ENCODE measurements at regions not wholly inside any gene's neighbourhood (a gene's known extent, or its start where the extent isn't known, plus 50 kb on each side); places are given as distances from the start of the nearest gene placed in this dataset.
"Not testable (repeated sequence)": the region's sequence is repeated elsewhere in the genome, so short reads cannot be mapped to it uniquely, and the experiment has no call there.

- H3K4me2 ChIP-seq (ENCODE audit: low read length), result no peak overlapping the region
- no peaks in the 10 kb centered on the region for H4K20me1 ChIP-seq (ENCODE audit: insufficient read depth)
- H3K27me3 ChIP-seq (ENCODE audit: insufficient read depth, low read depth, low read length), result no peaks in the 10 kb centered on the region
- H3F3A ChIP-seq (ENCODE audit: insufficient read depth, low read length, poor library complexity, severe bottlenecking), result no peaks in the 10 kb centered on the region
- H3K4me3 ChIP-seq (ENCODE audit: low read length), result no peak overlapping the region
- H3K9ac ChIP-seq (ENCODE audit: low read length), result no peak overlapping the region
- TF ChIP-seq SMC3 (conservative IDR thresholded peaks at IDR 0.05; ENCODE audit: poor library complexity) (no peak), POLR2AphosphoS5 (IDR thresholded peaks at IDR 0.05) (no peak), EZH2 (IDR thresholded peaks at IDR 0.05; ENCODE audit: borderline replicate concordance, insufficient read depth, low read length, poor library complexity, severe bottlenecking) (no peak), EP300 (conservative IDR thresholded peaks at IDR 0.05; ENCODE audit: poor library complexity, severe bottlenecking) (no peak)
- no peaks in the 10 kb centered on the region for H3K9me2 ChIP-seq (ENCODE audit: insufficient read depth, low read length)
- no peaks in the 10 kb centered on the region for H3K36me3 ChIP-seq (ENCODE audit: insufficient read depth, low read length)
- H3K79me2 ChIP-seq (replicated peaks; ENCODE audit: insufficient read depth, low read length), result no peaks in the 10 kb centered on the region
- no peak overlapping the region for H3K27ac ChIP-seq (ENCODE audit: low read length)
- no peak overlapping the region for H2AFZ ChIP-seq (ENCODE audit: low read depth, low read length)
- no peaks in the 10 kb centered on the region for H3K9me3 ChIP-seq (ENCODE audit: low read length)
Observed at GRCh38 chr1:200258447-200259375, 151.1 kb downstream of the ZNF281 start.

GRCh38 chr1:200257235-200257634 lies 152.6 kb downstream of the ZNF281 start:
- Histone ChIP-seq H3F3A (ENCODE audit: insufficient read depth, low read length, poor library complexity, severe bottlenecking) (no peaks in the 10 kb centered on the region), H3K9me3 (ENCODE audit: low read length) (no peaks in the 10 kb centered on the region), H3K27me3 (ENCODE audit: insufficient read depth, low read depth, low read length) (no peaks in the 10 kb centered on the region), H3K4me3 (ENCODE audit: low read length) (no peak overlapping the region), H3K4me2 (ENCODE audit: low read length) (no peak overlapping the region), H3K9me2 (ENCODE audit: insufficient read depth, low read length) (no peaks in the 10 kb centered on the region), H3K36me3 (ENCODE audit: insufficient read depth, low read length) (no peaks in the 10 kb centered on the region), H3K9ac (ENCODE audit: low read length) (no peak overlapping the region), H4K20me1 (ENCODE audit: insufficient read depth) (no peaks in the 10 kb centered on the region), H2AFZ (ENCODE audit: low read depth, low read length) (no peak overlapping the region), H3K27ac (ENCODE audit: low read length) (no peak overlapping the region), H3K79me2 (replicated peaks; ENCODE audit: insufficient read depth, low read length) (no peaks in the 10 kb centered on the region)
- no peak for TF ChIP-seq REST (IDR thresholded peaks at IDR 0.05; ENCODE audit: borderline replicate concordance)
- TF ChIP-seq MXI1 (conservative IDR thresholded peaks at IDR 0.05; ENCODE audit: poor library complexity, severe bottlenecking), result no peak
- TF ChIP-seq POLR2AphosphoS5 (IDR thresholded peaks at IDR 0.05), result no peak
- no peak for TF ChIP-seq RAD21 (conservative IDR thresholded peaks at IDR 0.05)
- no peak for TF ChIP-seq EZH2 (IDR thresholded peaks at IDR 0.05; ENCODE audit: borderline replicate concordance, insufficient read depth, low read length, poor library complexity, severe bottlenecking)
- TF ChIP-seq SMC3 (conservative IDR thresholded peaks at IDR 0.05; ENCODE audit: poor library complexity), result no peak
- no peak for TF ChIP-seq TAF1 (IDR thresholded peaks at IDR 0.05; ENCODE audit: low read depth)
- TF ChIP-seq CTCF (IDR thresholded peaks at IDR 0.05; ENCODE audit: poor library complexity, severe bottlenecking), result no peak
- TF ChIP-seq EP300 (conservative IDR thresholded peaks at IDR 0.05; ENCODE audit: poor library complexity, severe bottlenecking), result no peak

- not testable (repeated sequence) for H3K9me2 ChIP-seq (ENCODE audit: insufficient read depth, low read length); H3K27me3 ChIP-seq (ENCODE audit: insufficient read depth, low read depth, low read length); H3K79me2 ChIP-seq (replicated peaks; ENCODE audit: insufficient read depth, low read length); H3K4me2 ChIP-seq (ENCODE audit: low read length); H3K9ac ChIP-seq (ENCODE audit: low read length); H3K27ac ChIP-seq (ENCODE audit: low read length); H3K4me3 ChIP-seq (ENCODE audit: low read length); H3F3A ChIP-seq (ENCODE audit: insufficient read depth, low read length, poor library complexity, severe bottlenecking); H3K36me3 ChIP-seq (ENCODE audit: insufficient read depth, low read length); H3K9me3 ChIP-seq (ENCODE audit: low read length); H2AFZ ChIP-seq (ENCODE audit: low read depth, low read length); H4K20me1 ChIP-seq (ENCODE audit: insufficient read depth)
Observed at GRCh38 chr1:200254602-200255001, 155.2 kb downstream of the ZNF281 start.

Measured in neural cell (in vitro differentiated cells).